Panc1 (cell line): ENCODE measurements at regions not wholly inside any gene's neighbourhood (a gene's known extent, or its start where the extent isn't known, plus 50 kb on each side); places are given as distances from the start of the nearest gene placed in this dataset.

Experiments
- ATAC-seq: fragments of 200-7000 bp; cut with Tn5 transposase; 2 replicates; pipeline ENCODE4 v1.9.1; 2020; ENCODE audit warnings: mild to moderate bottlenecking, moderate library complexity
- BruUV-seq: library from RNA; stranded (reverse); fragments of 400-500 nt; replicated peaks from 2 replicates; lab custom pipeline; 2021; lab: Mats Ljungman, UMichigan
- CTCF ChIA-PET: fragments of 300-600 bp; sonication (Branson Sonifier 250); formaldehyde crosslinking; loops from one replicate; lab custom pipeline; 2022; ENCODE audit warnings: antibody characterized with exemption; lab: Charles Lee
- POLR2A ChIA-PET: fragments of 300-600 bp; sonication (Branson Sonifier 250); formaldehyde crosslinking; loops from one replicate; lab custom pipeline; 2022; ENCODE audit warnings: antibody characterized with exemption; lab: Charles Lee
- DNase-seq: peaks from one replicate; pipeline ENCODE4 v3.0.0-alpha.2; 2010; ENCODE audit warnings: low read depth, low spot score
- H3K27ac ChIP-seq: 2 replicates; pipeline ENCODE4 v1.5.1; 2011; ENCODE audit warnings: mild to moderate bottlenecking, low read length, inconsistent platforms
- H3K27me3 ChIP-seq: fragments of 200-500 bp; sonication (Bioruptor generic); 2 replicates; pipeline ENCODE4 v1.6.0; 2014; ENCODE audit warnings: low read length, inconsistent platforms; ENCODE audit not compliant: control insufficient read depth, insufficient read depth
- H3K36me3 ChIP-seq: fragments of 200-500 bp; sonication (Bioruptor generic); 2 replicates; pipeline ENCODE4 v1.5.1; 2014; ENCODE audit warnings: inconsistent platforms, mild to moderate bottlenecking, low read length, moderate library complexity; ENCODE audit not compliant: control insufficient read depth, insufficient read depth
- H3K4me1 ChIP-seq: 2 replicates; pipeline ENCODE4 v1.5.1; 2011; ENCODE audit warnings: inconsistent platforms, mild to moderate bottlenecking, low read length, moderate library complexity; ENCODE audit not compliant: control insufficient read depth, insufficient read depth
- H3K4me3 ChIP-seq, 2 experiments: 2 replicates each; pipeline ENCODE4 v1.5.1; 2011 to 2012; ENCODE audit warnings: low read depth in 2 of 2, low read length in 2 of 2, mild to moderate bottlenecking in 2 of 2, inconsistent platforms in 1 of 2, moderate library complexity in 1 of 2
- H3K9me3 ChIP-seq: fragments of 200-500 bp; sonication (Bioruptor generic); 2 replicates; pipeline ENCODE4 v1.5.1; 2014; ENCODE audit warnings: low read depth, mild to moderate bottlenecking, inconsistent platforms, low read length, moderate library complexity; ENCODE audit not compliant: control insufficient read depth, insufficient read depth
- POLR2AphosphoS5 ChIP-seq: IDR thresholded peaks from 2 replicates; pipeline ENCODE4 v1.6.1; 2012; ENCODE audit warnings: mild to moderate bottlenecking, low read depth, low read length, moderate library complexity
- SIN3A ChIP-seq: IDR thresholded peaks from 2 replicates; pipeline ENCODE4 v1.6.1; 2012; ENCODE audit warnings: low read depth, mild to moderate bottlenecking, low read length, moderate library complexity, borderline replicate concordance; ENCODE audit not compliant: insufficient read depth
- TCF7L2 ChIP-seq: IDR thresholded peaks from 2 replicates; pipeline ENCODE4 v1.6.1; 2011; ENCODE audit warnings: mild to moderate bottlenecking, low read depth, low read length, inconsistent platforms
- in situ Hi-C: cut with HindIII; loops from 2 replicates; pipeline ENCODE4 v1.10.0; 2016; ENCODE audit warnings: low sequenced_read_pairs, low pct_unique_long_range_greater_than_20kb
- intact Hi-C: fragments of 100-400 bp; cut with micrococcal nuclease; formaldehyde crosslinking; loops from one replicate; pipeline ENCODE4 v1.10.0; 2022; ENCODE audit not compliant: unreplicated experiment
- TF ChIP-seq, protein P1 (sequence below), 2 experiments: IDR thresholded peaks; 2 replicates each; pipeline ENCODE4 v1.6.1; 2011 to 2012; ENCODE audit warnings: low read depth in 2 of 2, control low read depth in 1 of 2, low read length in 1 of 2, mild to moderate bottlenecking in 1 of 2, moderate library complexity in 1 of 2; ENCODE audit not compliant: insufficient read depth in 1 of 2
- TF ChIP-seq, protein P2 (sequence below): fragments of 450-650 bp; IDR thresholded peaks from 2 replicates; pipeline ENCODE4 v1.5.1; 2017; ENCODE audit warnings: mild to moderate bottlenecking

DNA sequence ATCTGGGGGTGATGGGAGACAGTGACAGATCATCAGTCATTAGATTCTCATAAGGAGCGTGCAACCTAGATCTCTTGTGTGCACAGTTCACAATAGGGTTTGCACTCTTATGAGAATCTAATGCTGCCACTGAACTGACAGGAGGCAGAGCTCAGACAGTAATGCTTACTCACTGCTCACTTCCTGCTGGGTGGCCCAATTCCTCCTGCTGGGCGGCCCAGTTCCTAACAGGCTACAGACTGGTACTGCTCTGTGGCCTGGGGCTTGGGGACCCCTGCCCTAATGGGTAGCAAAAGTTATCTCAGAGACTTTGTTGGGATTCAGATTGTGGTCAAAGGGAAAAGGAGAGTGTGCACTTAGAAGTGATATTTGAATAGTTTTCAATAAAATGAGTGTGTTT, 840.1 kb upstream of the ID2 start:
- Histone ChIP-seq H3K27ac (no peak overlapping the region), H3K9me3 (no peaks in the 10 kb centered on the region), H3K4me1 (no peaks in the 10 kb centered on the region), H3K4me3 (no peak overlapping the region), H3K27me3 (no peaks in the 10 kb centered on the region), H3K36me3 (no peaks in the 10 kb centered on the region)
- ChIA-PET POLR2A (no interaction called here), CTCF (no interaction called here)
- in situ Hi-C loops: no loop called here
- TF ChIP-seq, protein P1, sequence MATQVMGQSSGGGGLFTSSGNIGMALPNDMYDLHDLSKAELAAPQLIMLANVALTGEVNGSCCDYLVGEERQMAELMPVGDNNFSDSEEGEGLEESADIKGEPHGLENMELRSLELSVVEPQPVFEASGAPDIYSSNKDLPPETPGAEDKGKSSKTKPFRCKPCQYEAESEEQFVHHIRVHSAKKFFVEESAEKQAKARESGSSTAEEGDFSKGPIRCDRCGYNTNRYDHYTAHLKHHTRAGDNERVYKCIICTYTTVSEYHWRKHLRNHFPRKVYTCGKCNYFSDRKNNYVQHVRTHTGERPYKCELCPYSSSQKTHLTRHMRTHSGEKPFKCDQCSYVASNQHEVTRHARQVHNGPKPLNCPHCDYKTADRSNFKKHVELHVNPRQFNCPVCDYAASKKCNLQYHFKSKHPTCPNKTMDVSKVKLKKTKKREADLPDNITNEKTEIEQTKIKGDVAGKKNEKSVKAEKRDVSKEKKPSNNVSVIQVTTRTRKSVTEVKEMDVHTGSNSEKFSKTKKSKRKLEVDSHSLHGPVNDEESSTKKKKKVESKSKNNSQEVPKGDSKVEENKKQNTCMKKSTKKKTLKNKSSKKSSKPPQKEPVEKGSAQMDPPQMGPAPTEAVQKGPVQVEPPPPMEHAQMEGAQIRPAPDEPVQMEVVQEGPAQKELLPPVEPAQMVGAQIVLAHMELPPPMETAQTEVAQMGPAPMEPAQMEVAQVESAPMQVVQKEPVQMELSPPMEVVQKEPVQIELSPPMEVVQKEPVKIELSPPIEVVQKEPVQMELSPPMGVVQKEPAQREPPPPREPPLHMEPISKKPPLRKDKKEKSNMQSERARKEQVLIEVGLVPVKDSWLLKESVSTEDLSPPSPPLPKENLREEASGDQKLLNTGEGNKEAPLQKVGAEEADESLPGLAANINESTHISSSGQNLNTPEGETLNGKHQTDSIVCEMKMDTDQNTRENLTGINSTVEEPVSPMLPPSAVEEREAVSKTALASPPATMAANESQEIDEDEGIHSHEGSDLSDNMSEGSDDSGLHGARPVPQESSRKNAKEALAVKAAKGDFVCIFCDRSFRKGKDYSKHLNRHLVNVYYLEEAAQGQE (IDR thresholded peaks at IDR 0.05; ENCODE audit: insufficient read depth in 1 of 2, low read depth in 2 of 2, low read length in 1 of 2): no peak
- TF ChIP-seq SIN3A: no peak
- TF ChIP-seq POLR2AphosphoS5: no peak
- TF ChIP-seq, protein P2, sequence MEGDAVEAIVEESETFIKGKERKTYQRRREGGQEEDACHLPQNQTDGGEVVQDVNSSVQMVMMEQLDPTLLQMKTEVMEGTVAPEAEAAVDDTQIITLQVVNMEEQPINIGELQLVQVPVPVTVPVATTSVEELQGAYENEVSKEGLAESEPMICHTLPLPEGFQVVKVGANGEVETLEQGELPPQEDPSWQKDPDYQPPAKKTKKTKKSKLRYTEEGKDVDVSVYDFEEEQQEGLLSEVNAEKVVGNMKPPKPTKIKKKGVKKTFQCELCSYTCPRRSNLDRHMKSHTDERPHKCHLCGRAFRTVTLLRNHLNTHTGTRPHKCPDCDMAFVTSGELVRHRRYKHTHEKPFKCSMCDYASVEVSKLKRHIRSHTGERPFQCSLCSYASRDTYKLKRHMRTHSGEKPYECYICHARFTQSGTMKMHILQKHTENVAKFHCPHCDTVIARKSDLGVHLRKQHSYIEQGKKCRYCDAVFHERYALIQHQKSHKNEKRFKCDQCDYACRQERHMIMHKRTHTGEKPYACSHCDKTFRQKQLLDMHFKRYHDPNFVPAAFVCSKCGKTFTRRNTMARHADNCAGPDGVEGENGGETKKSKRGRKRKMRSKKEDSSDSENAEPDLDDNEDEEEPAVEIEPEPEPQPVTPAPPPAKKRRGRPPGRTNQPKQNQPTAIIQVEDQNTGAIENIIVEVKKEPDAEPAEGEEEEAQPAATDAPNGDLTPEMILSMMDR: no peak
- TF ChIP-seq TCF7L2: no peak
- no TSS peak for BruUV-seq
- DNase-seq (no peak), ATAC-seq (no peak)
- intact Hi-C loops: no loop called here

DNA sequence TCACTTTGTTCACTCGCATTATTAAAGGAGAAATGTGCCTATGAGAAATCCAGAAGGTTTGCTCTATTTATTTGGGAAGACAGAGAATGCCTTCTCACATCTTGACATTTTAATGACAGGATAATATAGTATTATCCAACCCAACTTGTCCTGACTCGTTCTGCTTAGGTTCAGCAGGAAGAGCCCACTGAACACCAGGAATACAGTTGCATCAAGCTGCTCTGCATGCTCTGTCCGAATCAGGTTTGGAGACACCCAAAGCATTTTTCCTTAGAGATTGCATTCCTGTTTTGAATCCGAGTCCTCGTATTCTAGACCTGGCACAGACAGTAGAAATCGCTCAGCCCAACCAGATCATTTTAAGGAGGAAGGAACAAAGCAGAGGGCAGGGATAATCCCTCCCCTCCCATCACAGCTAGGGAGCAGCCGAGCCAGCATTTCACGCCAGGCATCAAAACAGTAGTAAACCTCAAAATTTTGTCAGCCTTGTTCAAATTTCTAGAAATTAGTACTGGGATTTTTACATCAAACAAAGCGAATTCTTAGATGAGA, 837.4 kb upstream of the ID2 start:
- in situ Hi-C loops: no loop called here

More for the DNA sequence above, 837.4 kb upstream of the ID2 start:
- DNase-seq (no peak), ATAC-seq (no peak)
- intact Hi-C loops: no loop called here
- ChIA-PET CTCF (no interaction called here), POLR2A (no interaction called here)
- TF ChIP-seq POLR2AphosphoS5 (no peak), SIN3A (no peak), TCF7L2 (no peak)
- TF ChIP-seq, protein P2: no peak
- TF ChIP-seq, protein P1 (IDR thresholded peaks at IDR 0.05; ENCODE audit: insufficient read depth in 1 of 2, low read depth in 2 of 2, low read length in 1 of 2): no peak
- Histone ChIP-seq H3K4me3 (no peak overlapping the region), H3K27ac (no peak overlapping the region), H3K9me3 (no peaks in the 10 kb centered on the region), H3K36me3 (no peaks in the 10 kb centered on the region), H3K27me3 (no peaks in the 10 kb centered on the region), H3K4me1 (no peaks in the 10 kb centered on the region)
- no TSS peak for BruUV-seq
